Left renal pelvis (tissue), 4 donors: ENCODE measurements at regions not wholly inside any gene's neighbourhood (a gene's known extent, or its start where the extent isn't known, plus 50 kb on each side); places are given as distances from the start of the nearest gene placed in this dataset.
A peak's percentile ranks its signal among the peaks of the same experiment; 100 is the strongest.

Experiments used
- DNase-seq, 4 donors: peaks; one replicate each; pipeline ENCODE4 v3.0.0-alpha.2; 2013; ENCODE audit warnings: low read depth in 4 of 4, low spot score in 3 of 4

GRCh38 chr2:7974936-7975335 is 706.9 kb upstream of the ID2 start:
- DNase-seq = no peak

- DNase-seq = no peak
Observed at GRCh38 chr2:7976206-7976605, 705.6 kb upstream of the ID2 start.

- peak; percentile 39 to 46 (median 42) for DNase-seq
Observed at GRCh38 chr2:7977981-7978380, 703.9 kb upstream of the ID2 start.

- DNase-seq = no peak
Observed at GRCh38 chr2:7982054-7982453, 699.8 kb upstream of the ID2 start.

GRCh38 chr2:7983451-7983850 is 698.4 kb upstream of the ID2 start:
- DNase-seq = no peak

- no peak for DNase-seq
Observed at GRCh38 chr2:7983912-7984311, 697.9 kb upstream of the ID2 start.

- DNase-seq = no peak
Observed at GRCh38 chr2:7984693-7985353, 697.0 kb upstream of the ID2 start.

- no peak for DNase-seq
Observed at GRCh38 chr2:7986431-7986830, 695.4 kb upstream of the ID2 start.

- DNase-seq = no peak
Observed at GRCh38 chr2:7987992-7988391, 693.9 kb upstream of the ID2 start.

- DNase-seq = no peak
Observed at GRCh38 chr2:7988440-7988839, 693.4 kb upstream of the ID2 start.

- no peak for DNase-seq
Observed at GRCh38 chr2:7989823-7990222, 692.0 kb upstream of the ID2 start.

GRCh38 chr2:7992612-7993602 is 688.9 kb upstream of the ID2 start:
- no peak for DNase-seq

- no peak for DNase-seq
Observed at GRCh38 chr2:7994397-7994951, 687.4 kb upstream of the ID2 start.

- no peak for DNase-seq
Observed at GRCh38 chr2:7997279-7997678, 684.6 kb upstream of the ID2 start.

- no peak for DNase-seq
Observed at GRCh38 chr2:7999683-8000476, 682.0 kb upstream of the ID2 start.

- no peak for DNase-seq
Observed at GRCh38 chr2:8000870-8001269, 681.0 kb upstream of the ID2 start.

GRCh38 chr2:8002765-8003393 is 679.0 kb upstream of the ID2 start:
- no peak for DNase-seq

GRCh38 chr2:8003462-8004075 is 678.3 kb upstream of the ID2 start:
- peak in 3 of 4 donors; percentile 17 to 33 (median 26) for DNase-seq

- DNase-seq = no peak
Observed at GRCh38 chr2:8004250-8004681, 677.6 kb upstream of the ID2 start.

- DNase-seq = no peak
Observed at GRCh38 chr2:8006181-8006580, 675.7 kb upstream of the ID2 start.
